Colonic mucosa (tissue), 4 donors: ENCODE measurements at regions not wholly inside any gene's neighbourhood (a gene's known extent, or its start where the extent isn't known, plus 50 kb on each side); places are given as distances from the start of the nearest gene placed in this dataset.

Experiments used
- DNase-seq: peaks from one replicate; pipeline ENCODE4 v3.0.0-alpha.2; 2020
- H3K27ac ChIP-seq: fragments of 200-600 bp; one replicate; pipeline ENCODE4 v1.8.0; 2021
- H3K27me3 ChIP-seq: fragments of 200-600 bp; one replicate; pipeline ENCODE4 v1.8.0; 2021
- H3K36me3 ChIP-seq: fragments of 200-600 bp; one replicate; pipeline ENCODE4 v1.8.0; 2021
- H3K4me1 ChIP-seq: fragments of 200-600 bp; one replicate; pipeline ENCODE4 v1.8.0; 2021; ENCODE audit warnings: mild to moderate bottlenecking
- H3K4me3 ChIP-seq: fragments of 200-600 bp; one replicate; pipeline ENCODE4 v1.8.0; 2021
- H3K9ac ChIP-seq, 2 donors: one replicate each; pipeline ENCODE4 v1.7.0; 2013; ENCODE audit warnings: control low read depth in 2 of 2, low read depth in 2 of 2, low read length in 2 of 2
- H3K9me3 ChIP-seq: fragments of 200-600 bp; one replicate; pipeline ENCODE4 v1.8.0; 2021
- intact Hi-C: fragments of 100-400 bp; cut with DNase I; formaldehyde crosslinking; loops from one replicate; pipeline ENCODE4 v1.14.1; 2022
- TF ChIP-seq, protein P1 (sequence below): fragments of 200-600 bp; IDR thresholded peaks from one replicate; pipeline ENCODE4 v1.8.0; 2022; ENCODE audit warnings: antibody characterized with exemption, mild to moderate bottlenecking
- donor health status: healthy.
- donor health status: DM: no; HTN: no; CAD: no.
- donor health status: DM: no; HTN: no; CAD: no.

- TF ChIP-seq, protein P1, sequence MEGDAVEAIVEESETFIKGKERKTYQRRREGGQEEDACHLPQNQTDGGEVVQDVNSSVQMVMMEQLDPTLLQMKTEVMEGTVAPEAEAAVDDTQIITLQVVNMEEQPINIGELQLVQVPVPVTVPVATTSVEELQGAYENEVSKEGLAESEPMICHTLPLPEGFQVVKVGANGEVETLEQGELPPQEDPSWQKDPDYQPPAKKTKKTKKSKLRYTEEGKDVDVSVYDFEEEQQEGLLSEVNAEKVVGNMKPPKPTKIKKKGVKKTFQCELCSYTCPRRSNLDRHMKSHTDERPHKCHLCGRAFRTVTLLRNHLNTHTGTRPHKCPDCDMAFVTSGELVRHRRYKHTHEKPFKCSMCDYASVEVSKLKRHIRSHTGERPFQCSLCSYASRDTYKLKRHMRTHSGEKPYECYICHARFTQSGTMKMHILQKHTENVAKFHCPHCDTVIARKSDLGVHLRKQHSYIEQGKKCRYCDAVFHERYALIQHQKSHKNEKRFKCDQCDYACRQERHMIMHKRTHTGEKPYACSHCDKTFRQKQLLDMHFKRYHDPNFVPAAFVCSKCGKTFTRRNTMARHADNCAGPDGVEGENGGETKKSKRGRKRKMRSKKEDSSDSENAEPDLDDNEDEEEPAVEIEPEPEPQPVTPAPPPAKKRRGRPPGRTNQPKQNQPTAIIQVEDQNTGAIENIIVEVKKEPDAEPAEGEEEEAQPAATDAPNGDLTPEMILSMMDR, result no peak
- Histone ChIP-seq H3K9ac (no peak overlapping the region), H3K27ac (no peak overlapping the region), H3K4me1 (no peaks in the 10 kb centered on the region), H3K9me3 (no peaks in the 10 kb centered on the region), H3K27me3 (no peaks in the 10 kb centered on the region), H3K36me3 (no peaks in the 10 kb centered on the region), H3K4me3 (no peak overlapping the region)
- DNase-seq, result no peak
- intact Hi-C loops, result no loop called here
These were observed 116.1 kb upstream of the NAMPT start for GRCh38 chr7:106400923-106401322.

DNA sequence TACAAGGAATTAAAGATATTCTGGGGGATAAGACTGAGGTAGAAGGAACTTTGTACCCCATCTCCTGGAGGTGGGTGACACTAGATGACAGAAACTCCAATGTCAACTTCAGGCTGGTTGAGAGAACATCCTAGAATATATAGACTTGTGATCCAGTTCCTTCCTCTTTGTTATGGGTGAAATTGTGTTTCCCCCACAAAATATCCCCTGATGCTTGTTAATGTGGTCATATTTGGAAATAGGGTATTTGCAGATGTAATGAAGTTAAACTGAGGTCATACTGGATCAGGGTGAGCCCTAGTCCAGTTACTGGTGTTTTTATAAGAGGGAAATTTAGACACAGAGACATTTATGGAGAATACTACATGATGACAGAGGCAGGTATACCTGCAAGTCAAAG, 114.0 kb upstream of the NAMPT start:
- Histone ChIP-seq H3K4me3 (no peak overlapping the region), H3K4me1 (no peaks in the 10 kb centered on the region), H3K27ac (no peak overlapping the region), H3K9me3 (no peaks in the 10 kb centered on the region), H3K27me3 (no peaks in the 10 kb centered on the region), H3K36me3 (no peaks in the 10 kb centered on the region), H3K9ac (no peak overlapping the region)
- no peak for DNase-seq
- intact Hi-C loops, result no loop called here
- TF ChIP-seq, protein P1, result no peak

DNA sequence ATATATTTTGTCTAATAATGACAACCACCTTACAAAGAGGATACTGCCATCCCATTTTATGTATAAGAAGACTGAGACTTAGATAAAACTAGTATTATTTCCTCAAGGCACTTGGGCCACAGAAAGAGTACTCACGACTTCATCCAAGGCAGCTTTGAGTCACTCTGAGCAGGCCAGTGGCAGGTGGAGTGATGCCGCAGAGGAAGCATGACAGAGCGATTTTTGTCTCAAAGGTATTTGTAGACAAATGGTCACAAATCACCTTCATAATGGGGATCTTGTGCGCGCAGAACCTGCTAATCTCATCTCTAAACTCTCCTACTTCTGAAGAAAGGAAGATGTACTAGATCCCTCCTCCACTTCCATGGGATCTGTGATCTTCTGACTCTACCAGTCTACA, 113.2 kb upstream of the NAMPT start:
- Histone ChIP-seq H3K9me3 (no peaks in the 10 kb centered on the region), H3K27ac (no peak overlapping the region), H3K4me1 (no peaks in the 10 kb centered on the region), H3K9ac (no peak overlapping the region), H3K36me3 (no peaks in the 10 kb centered on the region), H3K27me3 (no peaks in the 10 kb centered on the region), H3K4me3 (no peak overlapping the region)
- intact Hi-C loops, result no loop called here
- DNase-seq, result no peak
- TF ChIP-seq, protein P1, result no peak

GRCh38 chr7:106394526-106394925, 109.7 kb upstream of the NAMPT start:
- Histone ChIP-seq H3K36me3 (no peaks in the 10 kb centered on the region), H3K9ac (no peak overlapping the region)

DNA sequence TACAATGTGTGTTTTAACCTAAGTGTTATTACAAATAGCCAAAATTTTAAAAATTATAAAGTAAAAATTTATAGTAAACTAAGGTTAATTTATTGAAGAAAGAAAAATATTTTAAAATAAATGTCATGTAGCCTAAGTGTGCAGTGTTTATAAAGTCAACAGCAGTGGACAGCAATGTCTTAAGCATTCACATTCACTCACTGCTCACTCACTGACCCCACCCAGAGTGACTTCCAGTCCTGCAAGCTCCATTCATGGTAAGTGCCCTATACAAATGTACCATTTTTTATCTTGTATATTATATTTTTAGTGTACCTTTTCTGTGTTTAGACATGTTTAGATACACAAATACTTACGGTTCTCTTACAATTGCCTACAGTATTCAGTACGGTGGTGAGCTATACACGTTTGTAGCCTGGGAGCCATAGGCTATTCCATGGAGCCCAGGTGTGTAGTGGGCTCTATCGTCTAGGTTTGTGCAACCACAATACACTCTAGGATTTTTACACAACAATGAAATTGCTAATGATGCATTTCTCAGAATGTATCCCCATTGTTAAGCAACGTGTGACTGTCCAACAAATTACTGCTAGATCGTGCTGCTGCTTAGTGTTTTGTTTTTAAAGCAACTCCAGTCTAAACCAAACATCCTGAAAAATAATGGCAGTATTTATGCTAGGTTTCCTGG, 108.9 kb upstream of the NAMPT start:
- Histone ChIP-seq H3K27me3 (no peaks in the 10 kb centered on the region), H3K27ac (no peak overlapping the region), H3K36me3 (no peaks in the 10 kb centered on the region), H3K4me1 (no peaks in the 10 kb centered on the region), H3K9me3 (no peaks in the 10 kb centered on the region), H3K4me3 (no peak overlapping the region), H3K9ac (no peak overlapping the region)
- no peak for DNase-seq
- intact Hi-C loops, result no loop called here
- TF ChIP-seq, protein P1, result no peak

More at GRCh38 chr7:106394526-106394925, 109.7 kb upstream of the NAMPT start:
- no peak for DNase-seq
- Histone ChIP-seq H3K4me1 (no peaks in the 10 kb centered on the region), H3K9me3 (no peaks in the 10 kb centered on the region), H3K27ac (no peak overlapping the region), H3K27me3 (no peaks in the 10 kb centered on the region), H3K4me3 (no peak overlapping the region)
- TF ChIP-seq, protein P1, result no peak
- intact Hi-C loops, result no loop called here
